HG03439 (cell line): ENCODE measurements at regions not wholly inside any gene's neighbourhood (a gene's known extent, or its start where the extent isn't known, plus 50 kb on each side); places are given as distances from the start of the nearest gene placed in this dataset.
"Not testable (repeated sequence)": the region's sequence is repeated elsewhere in the genome, so short reads cannot be mapped to it uniquely, and the experiment has no call there.

Source experiments
- ATAC-seq: cut with Tn5 transposase; IDR thresholded peaks from one replicate; pipeline ENCODE4 v1.9.1; 2021; ENCODE audit warnings: mild to moderate bottlenecking, moderate library complexity; ENCODE audit not compliant: unreplicated experiment

GRCh38 chr6:131490441-131490840 lies 82.6 kb upstream of the ARG1 start:
- no peak for ATAC-seq

- ATAC-seq, result no peak
Measured at GRCh38 chr6:131492932-131493573, 80.0 kb upstream of the ARG1 start.

- not testable (repeated sequence) for ATAC-seq
Measured at GRCh38 chr6:131504387-131504786, 68.6 kb upstream of the ARG1 start.

- ATAC-seq, result peak; percentile 96
Measured at GRCh38 chr6:131510094-131510493, 62.9 kb upstream of the ARG1 start.

GRCh38 chr6:131510591-131510990 lies 62.4 kb upstream of the ARG1 start:
- ATAC-seq, result no peak

- ATAC-seq, result peak; percentile 96
Measured at GRCh38 chr6:131519670-131520436, 53.2 kb upstream of the ARG1 start.
